Psoas muscle (tissue), 7 donors: ENCODE measurements at regions not wholly inside any gene's neighbourhood (a gene's known extent, or its start where the extent isn't known, plus 50 kb on each side); places are given as distances from the start of the nearest gene placed in this dataset.

ENCODE experiments used
- ATAC-seq, 4 donors: fragments of 200-7000 bp; cut with Tn5 transposase; one replicate each; pipeline ENCODE4 v1.9.1; 2020; ENCODE audit warnings: moderate library complexity in 3 of 4, mild to moderate bottlenecking in 2 of 4
- DNase-seq, 2 donors: peaks; one replicate each; pipeline ENCODE4 v3.0.0-alpha.2; 2020
- H3K27ac ChIP-seq: fragments of 200-600 bp; one replicate; pipeline ENCODE4 v1.8.0; 2022
- H3K27me3 ChIP-seq, 3 donors: fragments of 200-600 bp in 1 of 3; one replicate each; pipeline versions ENCODE4 v1.6.1 to v1.8.0; 2013 to 2022; ENCODE audit warnings: low read length in 2 of 3, mild to moderate bottlenecking in 2 of 3, moderate library complexity in 1 of 3; ENCODE audit not compliant: insufficient read depth in 3 of 3
- H3K36me3 ChIP-seq, 2 donors: fragments of 200-600 bp in 1 of 2; one replicate each; pipeline versions ENCODE4 v1.6.1 to v1.8.0; 2013 to 2022; ENCODE audit warnings: low read depth in 1 of 2, mild to moderate bottlenecking in 1 of 2, moderate library complexity in 1 of 2; ENCODE audit not compliant: insufficient read depth in 1 of 2
- H3K4me1 ChIP-seq: fragments of 200-600 bp; one replicate; pipeline ENCODE4 v1.8.0; 2022
- H3K4me3 ChIP-seq: fragments of 200-600 bp; one replicate; pipeline ENCODE4 v1.8.0; 2022; ENCODE audit warnings: mild to moderate bottlenecking
- H3K9me3 ChIP-seq: fragments of 200-600 bp; one replicate; pipeline ENCODE4 v1.8.0; 2022
- CTCF ChIP-seq: fragments of 200-600 bp; IDR thresholded peaks from one replicate; pipeline ENCODE4 v1.8.0; 2022; ENCODE audit warnings: antibody characterized with exemption
- WGBS, 3 donors: extraction: QIAGEN DNeasy Blood & Tissue Kit; methylation state at CpG; one replicate each; pipeline versions ENCODE4 v1.1.6 to v1.1.7; 2013; 5-methylcytosine and 5-hydroxymethylcytosine counted together
- intact Hi-C, 2 donors: fragments of 100-400 bp; cut with DNase I; formaldehyde crosslinking; loops; one replicate each; pipeline versions ENCODE4 v1.11.0 to v1.14.2; 2022
- donor health status: healthy with polysubstance abuse.
- donor health status: DM: no; HTN: no; CAD: no; lungs with moderate emphysema.
- donor health status: Bipolar disorder and iron deficiency.
- donor health status: healthy.
- donor health status: DM: yes; HTN: yes; CAD: no.
- donor health status: DM: no; HTN: no; CAD: no.
- donor health status: DM: yes; HTN: yes; CAD: no.

- intact Hi-C loops = no loop called here
- H3K4me3 ChIP-seq = no peak overlapping the region
- no peaks in the 10 kb centered on the region for H3K27me3 ChIP-seq
- TF ChIP-seq CTCF = no peak
- H3K4me1 ChIP-seq = no peaks in the 10 kb centered on the region
- no peak for ATAC-seq
- H3K36me3 ChIP-seq = no peaks in the 10 kb centered on the region
- DNase-seq = no peak
- no peaks in the 10 kb centered on the region for H3K9me3 ChIP-seq
- H3K27ac ChIP-seq = no peak overlapping the region
- 78 to 82% (median 82%) methylated on average over 4 of the region's 4 CpGs for WGBS, 3 donors
Observed at GRCh38 chr2:65498396-65498795, 66.0 kb upstream of the SPRED2 start.

GRCh38 chr2:65495251-65495877, 63.0 kb upstream of the SPRED2 start:
- intact Hi-C loops = no loop called here
- Histone ChIP-seq H3K9me3 (no peaks in the 10 kb centered on the region), H3K27me3 (no peaks in the 10 kb centered on the region), H3K36me3 (no peaks in the 10 kb centered on the region), H3K4me1 (no peaks in the 10 kb centered on the region), H3K4me3 (no peak overlapping the region), H3K27ac (no peak overlapping the region)
- DNase-seq = no peak
- no peak for TF ChIP-seq CTCF
- WGBS, 3 donors = 72 to 73% (median 73%) methylated on average over 4 of the region's 4 CpGs
- no peak for ATAC-seq

DNA sequence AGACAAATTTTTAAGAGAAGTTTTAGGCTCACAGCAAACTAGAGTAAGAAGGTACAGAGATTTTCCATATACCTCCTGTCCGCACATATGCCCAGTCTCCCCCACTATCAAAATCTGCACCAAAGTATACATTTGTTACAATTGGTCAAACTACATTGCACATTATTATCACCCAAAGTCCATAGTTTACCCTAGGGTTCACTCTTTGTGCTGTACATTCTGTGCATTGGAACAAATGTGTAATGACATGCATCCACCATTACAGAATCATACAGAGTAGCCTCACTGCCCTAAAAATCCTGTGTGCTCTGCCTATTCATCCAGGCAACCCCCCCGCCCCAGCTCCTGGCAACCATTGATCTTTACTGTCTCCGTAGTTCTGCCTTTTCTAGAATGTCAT, 61.7 kb upstream of the SPRED2 start:
- ATAC-seq = no peak
- Histone ChIP-seq H3K4me1 (no peaks in the 10 kb centered on the region), H3K36me3 (no peaks in the 10 kb centered on the region), H3K9me3 (no peaks in the 10 kb centered on the region), H3K27ac (no peak overlapping the region), H3K4me3 (no peak overlapping the region), H3K27me3 (no peaks in the 10 kb centered on the region)
- no peak for DNase-seq
- no peak for TF ChIP-seq CTCF
- 81 to 96% (median 95%) methylated on average over 3 of the region's 3 CpGs for WGBS, 3 donors
- intact Hi-C loops = no loop called here

- ATAC-seq (no peak), DNase-seq (no peak)
- WGBS, 3 donors = 32 to 56% (median 45%) methylated on average over 7 of the region's 7 CpGs
- no peak overlapping the region for H3K4me3 ChIP-seq
- no peaks in the 10 kb centered on the region for H3K36me3 ChIP-seq
- no peaks in the 10 kb centered on the region for H3K9me3 ChIP-seq
- H3K27me3 ChIP-seq = no peaks in the 10 kb centered on the region
- no peaks in the 10 kb centered on the region for H3K4me1 ChIP-seq
- no peak for TF ChIP-seq CTCF
- intact Hi-C loops = no loop called here
- H3K27ac ChIP-seq = no peak overlapping the region
Observed at GRCh38 chr2:65491381-65491905, 59.0 kb upstream of the SPRED2 start.

- Histone ChIP-seq H3K9me3 (no peaks in the 10 kb centered on the region), H3K4me3 (no peak overlapping the region), H3K4me1 (no peaks in the 10 kb centered on the region), H3K27ac (no peak overlapping the region), H3K27me3 (no peaks in the 10 kb centered on the region), H3K36me3 (no peaks in the 10 kb centered on the region)
- no peak for ATAC-seq
- WGBS, 3 donors = 93 to 97% (median 94%) methylated on average over 3 of the region's 3 CpGs
- TF ChIP-seq CTCF = no peak
- intact Hi-C loops = no loop called here
- no peak for DNase-seq
Observed at GRCh38 chr2:65490222-65490621, 57.8 kb upstream of the SPRED2 start.
